ENCODE measurements at regions not wholly inside any gene's neighbourhood (a gene's known extent, or its start where the extent isn't known, plus 50 kb on each side); places are given as distances from the start of the nearest gene placed in this dataset.
"Not testable (repeated sequence)": the region's sequence is repeated elsewhere in the genome, so short reads cannot be mapped to it uniquely, and the experiment has no call there.

DNA sequence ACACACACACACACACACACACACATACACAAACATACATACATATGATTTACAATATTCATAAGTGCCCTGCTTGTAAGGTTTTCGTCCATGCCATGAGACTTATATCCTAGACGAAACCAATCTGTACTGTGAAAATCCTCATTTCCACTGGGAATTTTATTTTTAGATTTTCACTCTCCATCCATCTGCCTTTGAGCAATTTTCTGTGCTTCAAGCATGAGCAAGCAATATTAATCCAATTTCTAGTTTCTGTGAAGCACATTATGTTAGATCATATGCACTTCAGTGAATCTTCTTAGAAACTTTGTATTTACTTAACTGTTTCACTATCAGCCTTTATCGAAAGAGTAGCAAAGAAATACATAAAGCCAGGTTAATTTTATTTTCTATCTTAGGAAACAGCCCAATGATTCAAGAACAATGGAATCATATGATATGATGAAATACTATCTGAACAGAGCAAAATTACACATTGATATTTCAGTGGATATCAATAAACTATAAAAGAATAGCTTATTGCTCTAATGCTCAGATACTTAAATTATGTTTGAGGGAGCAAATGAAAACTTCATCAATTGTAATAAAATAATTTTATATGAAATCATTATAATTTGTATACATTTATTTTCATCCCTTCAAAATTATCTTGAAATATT, 1100.7 kb upstream of the MIR17HG start:
- no peak for DNase-seq (ENCODE audit: low read depth)

- no peak for DNase-seq (ENCODE audit: low read depth)
These were observed 1093.7 kb upstream of the MIR17HG start for GRCh38 chr13:90253806-90254205.

GRCh38 chr13:90254437-90254836, 1093.0 kb upstream of the MIR17HG start:
- no peak for DNase-seq (ENCODE audit: low read depth)

- no peak for DNase-seq (ENCODE audit: low read depth)
These were observed 1090.7 kb upstream of the MIR17HG start for GRCh38 chr13:90256746-90257145.

- DNase-seq (ENCODE audit: low read depth): no peak
These were observed 1089.4 kb upstream of the MIR17HG start for GRCh38 chr13:90258129-90258528.

DNA sequence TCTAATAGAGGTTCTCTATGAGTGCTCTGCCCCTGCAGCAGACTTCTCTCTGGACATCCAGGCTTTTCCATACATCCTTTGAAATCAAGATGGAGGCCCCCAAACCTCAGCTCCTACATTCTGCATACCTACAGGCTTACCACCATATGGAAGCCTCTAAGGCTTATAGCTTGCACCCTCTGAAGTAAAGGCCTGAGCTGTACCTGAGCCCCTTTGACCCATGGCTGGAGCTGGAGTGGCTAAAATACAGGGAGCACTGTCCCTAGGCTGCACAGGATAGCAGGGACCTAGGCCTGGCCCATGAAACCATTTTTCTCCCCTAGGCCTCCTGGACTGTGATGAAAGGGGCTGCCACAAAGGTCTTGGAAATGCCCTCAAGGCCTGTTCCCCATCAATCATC, 1086.1 kb upstream of the MIR17HG start:
- no peak for DNase-seq (ENCODE audit: low read depth)

DNA sequence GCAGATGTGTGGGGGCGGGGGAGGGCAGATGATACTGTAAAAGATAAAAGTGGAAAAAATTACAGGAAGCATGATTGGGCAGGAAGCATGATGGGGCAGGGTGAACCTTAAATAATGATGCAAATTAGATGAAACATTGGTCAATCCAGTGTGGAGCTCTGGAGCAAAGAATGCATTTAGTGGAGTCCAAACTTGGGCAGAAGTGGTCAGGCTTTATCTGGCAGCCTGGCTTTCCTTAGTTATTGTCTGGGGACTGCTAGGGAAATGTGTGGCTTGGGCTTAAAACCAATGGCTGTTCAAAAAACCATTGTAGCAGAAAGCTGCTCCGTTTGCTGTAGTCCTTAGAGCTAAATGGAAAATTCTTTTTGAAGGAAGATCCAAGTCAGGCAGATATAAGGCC, 1077.3 kb upstream of the MIR17HG start:
- no peak for DNase-seq (ENCODE audit: low read depth)

- peak; percentile 43 for DNase-seq (ENCODE audit: low read depth)
These were observed 1075.1 kb upstream of the MIR17HG start for GRCh38 chr13:90272356-90272755.

- no peak for DNase-seq (ENCODE audit: low read depth)
These were observed 1071.3 kb upstream of the MIR17HG start for GRCh38 chr13:90276216-90276615.

DNA sequence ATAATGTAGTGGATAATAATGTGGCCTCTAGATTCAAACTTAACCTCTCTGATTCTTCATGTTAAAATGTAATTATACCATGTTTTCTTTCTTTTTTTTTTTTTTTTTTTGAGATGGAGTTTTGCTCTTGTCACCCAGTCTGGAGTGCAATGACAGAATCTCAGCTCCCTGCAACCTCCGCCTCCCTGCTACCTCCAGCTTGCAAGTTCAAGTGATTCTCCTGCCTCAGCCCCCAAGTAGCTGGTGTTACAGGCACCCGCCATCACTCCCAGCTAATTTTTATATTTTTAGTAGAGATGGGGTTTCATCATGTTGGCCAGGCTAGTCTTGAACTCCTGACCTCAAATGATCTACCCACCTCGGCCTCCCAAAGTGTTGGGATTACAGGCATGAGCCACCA, 1069.3 kb upstream of the MIR17HG start:
- not testable (repeated sequence) for DNase-seq (ENCODE audit: low read depth)

DNA sequence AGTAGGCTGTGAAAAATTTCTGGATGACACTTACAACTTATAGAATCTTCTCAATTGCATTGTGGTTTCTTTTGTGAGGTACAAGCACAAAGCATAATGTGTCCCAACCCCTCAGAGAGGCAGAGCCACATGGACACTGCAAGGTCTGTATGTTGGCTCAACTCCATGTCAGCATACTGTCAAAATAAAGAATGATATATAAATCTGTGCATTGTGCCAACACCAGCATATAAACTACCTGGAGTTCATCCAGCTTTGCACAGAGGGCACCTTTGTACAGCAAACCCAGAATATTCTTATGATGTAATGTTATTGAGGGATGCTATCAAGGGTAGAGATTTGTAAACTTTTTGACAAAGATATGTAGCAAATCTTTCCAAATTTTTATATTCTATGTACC, 1065.8 kb upstream of the MIR17HG start:
- no peak for DNase-seq (ENCODE audit: low read depth)

DNA sequence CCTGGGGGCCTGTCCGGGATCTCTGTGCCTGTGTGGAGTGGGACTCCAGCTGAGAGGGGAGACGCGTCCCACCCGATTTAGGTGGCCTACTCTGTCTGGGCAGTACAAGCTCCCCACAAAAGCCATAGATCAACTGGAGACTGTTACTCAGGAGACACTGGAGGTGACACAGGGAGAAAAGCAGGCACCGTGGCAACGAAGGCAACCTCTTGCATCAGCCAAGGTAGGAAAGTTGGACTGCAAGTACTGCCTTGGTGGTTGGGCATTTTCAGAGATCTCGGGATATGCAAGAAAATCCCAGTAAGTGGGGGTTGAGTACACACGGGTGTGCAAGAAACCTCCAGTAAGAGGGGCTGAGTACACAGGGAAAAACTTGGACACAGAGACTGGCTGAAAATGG, 1060.0 kb upstream of the MIR17HG start:
- DNase-seq (ENCODE audit: low read depth): no peak

GRCh38 chr13:90293793-90294361, 1053.6 kb upstream of the MIR17HG start:
- no peak for DNase-seq (ENCODE audit: low read depth)

DNA sequence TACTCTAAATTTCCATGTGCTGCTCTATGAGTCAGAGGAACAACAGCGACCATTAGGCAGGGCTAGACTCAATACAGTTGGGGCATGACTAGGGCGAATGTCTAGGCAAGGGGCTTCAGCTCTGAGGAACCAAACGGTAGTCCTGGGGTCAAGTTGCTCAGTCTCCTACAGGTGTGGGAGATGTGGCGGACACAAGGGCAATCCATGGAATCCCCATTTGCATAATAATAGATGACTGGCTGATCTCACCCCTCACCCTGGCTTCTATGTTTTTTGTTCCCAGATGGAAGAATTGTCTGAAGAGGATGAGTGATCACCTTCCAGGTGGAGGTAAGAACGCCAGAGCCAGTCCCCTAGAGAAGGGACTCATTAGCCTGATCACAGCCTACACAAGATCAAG, 1048.2 kb upstream of the MIR17HG start:
- no peak for DNase-seq (ENCODE audit: low read depth)

- DNase-seq (ENCODE audit: low read depth): no peak
These were observed 1047.5 kb upstream of the MIR17HG start for GRCh38 chr13:90300015-90300414.

DNA sequence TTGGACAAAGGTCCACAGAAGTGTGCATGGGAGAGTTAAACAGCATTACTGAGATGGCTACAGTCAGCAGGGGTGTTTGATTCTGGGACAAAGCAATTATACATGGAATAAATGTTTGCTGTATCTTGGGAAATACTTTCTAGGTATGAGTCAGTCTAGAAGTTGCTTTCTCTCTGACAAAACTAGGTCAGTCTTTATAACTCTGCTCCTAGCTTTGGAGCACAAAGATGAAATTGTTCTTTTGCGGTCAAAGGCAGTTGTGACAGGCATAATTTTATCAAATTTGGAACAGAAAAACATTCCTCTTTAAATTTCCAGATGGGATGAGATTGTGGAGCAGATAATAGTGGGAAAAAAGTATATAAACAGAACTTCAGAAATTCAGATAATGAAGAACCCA, 1045.4 kb upstream of the MIR17HG start:
- DNase-seq (ENCODE audit: low read depth): peak; percentile 6

DNA sequence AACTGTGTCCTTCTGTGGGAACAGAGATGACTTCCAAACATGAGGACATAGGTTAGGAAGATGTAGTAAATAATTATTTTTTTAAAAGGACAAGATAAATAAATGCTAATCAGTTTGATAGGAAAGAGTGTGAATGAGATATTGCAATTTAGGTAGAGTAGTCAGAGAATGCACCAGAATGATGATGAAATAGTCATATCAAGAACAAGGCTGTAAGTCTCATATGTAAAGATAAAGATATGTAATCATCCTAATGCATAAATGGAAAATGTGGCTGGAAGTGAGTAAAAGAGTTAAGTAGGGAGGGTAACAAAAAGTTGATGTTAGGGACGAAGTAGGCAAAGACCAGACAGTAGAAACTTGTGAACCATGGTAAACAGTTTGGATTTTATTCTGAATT, 1041.7 kb upstream of the MIR17HG start:
- DNase-seq (ENCODE audit: low read depth): no peak

- DNase-seq (ENCODE audit: low read depth): no peak
These were observed 1040.4 kb upstream of the MIR17HG start for GRCh38 chr13:90307136-90307535.

DNA sequence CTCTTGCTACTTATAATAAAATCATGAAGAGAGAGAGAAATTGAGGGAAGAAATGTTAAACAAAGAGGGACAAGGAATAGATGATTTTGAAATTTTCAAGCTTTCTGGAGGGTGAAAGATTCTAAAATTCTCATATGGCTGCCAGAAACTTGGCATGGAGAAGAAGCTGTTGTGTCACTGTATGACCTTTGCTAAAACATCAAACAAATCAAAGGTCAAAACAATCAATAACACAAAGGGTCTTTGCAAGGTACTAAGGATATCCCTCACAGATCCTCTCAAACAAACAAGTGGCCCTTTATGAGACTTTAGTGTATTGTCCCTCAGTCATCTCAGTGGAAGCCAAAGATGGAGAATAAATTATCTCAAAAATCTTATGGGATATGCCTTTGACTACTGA, 1039.2 kb upstream of the MIR17HG start:
- DNase-seq (ENCODE audit: low read depth): no peak

- DNase-seq (ENCODE audit: low read depth): no peak
These were observed 1035.6 kb upstream of the MIR17HG start for GRCh38 chr13:90311929-90312328.

DNA sequence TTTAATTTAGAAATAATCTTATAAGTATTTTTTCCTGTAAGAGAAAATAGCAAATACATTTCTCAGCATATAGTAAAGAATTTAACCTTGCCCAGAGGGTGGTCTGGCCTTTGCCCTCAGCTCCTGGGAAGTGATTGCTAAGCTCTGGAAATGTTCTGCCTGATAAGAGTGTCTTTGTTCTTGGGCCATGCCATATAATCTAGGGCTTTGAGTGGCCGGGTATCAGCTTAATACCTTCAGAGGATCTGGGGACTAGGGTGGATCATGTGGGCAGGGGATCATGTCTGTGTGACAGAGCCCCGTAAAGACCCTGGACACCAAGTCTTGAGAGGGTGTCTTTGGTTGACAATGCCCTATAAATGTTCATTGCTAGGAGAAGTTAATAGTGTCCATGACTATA, 1032.4 kb upstream of the MIR17HG start:
- DNase-seq (ENCODE audit: low read depth): no peak

DNA sequence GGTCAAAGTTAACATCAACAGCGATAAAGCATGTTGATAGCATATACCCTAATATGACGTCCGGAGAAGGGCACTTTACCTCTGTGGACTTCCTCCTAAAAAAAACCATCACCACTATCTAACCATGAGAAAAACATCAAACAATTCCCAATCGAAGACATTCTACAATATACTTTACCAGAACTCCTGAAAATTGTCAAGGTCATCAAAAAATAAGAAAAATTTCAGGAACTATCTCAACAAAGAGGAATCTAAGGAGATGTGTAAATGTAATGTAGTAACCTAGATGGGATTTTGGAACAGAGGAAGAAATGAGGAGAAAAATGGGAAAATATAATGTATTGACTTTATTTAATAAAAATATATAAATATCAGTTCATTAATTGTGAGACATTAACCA, 1026.8 kb upstream of the MIR17HG start:
- DNase-seq (ENCODE audit: low read depth): no peak

DNA sequence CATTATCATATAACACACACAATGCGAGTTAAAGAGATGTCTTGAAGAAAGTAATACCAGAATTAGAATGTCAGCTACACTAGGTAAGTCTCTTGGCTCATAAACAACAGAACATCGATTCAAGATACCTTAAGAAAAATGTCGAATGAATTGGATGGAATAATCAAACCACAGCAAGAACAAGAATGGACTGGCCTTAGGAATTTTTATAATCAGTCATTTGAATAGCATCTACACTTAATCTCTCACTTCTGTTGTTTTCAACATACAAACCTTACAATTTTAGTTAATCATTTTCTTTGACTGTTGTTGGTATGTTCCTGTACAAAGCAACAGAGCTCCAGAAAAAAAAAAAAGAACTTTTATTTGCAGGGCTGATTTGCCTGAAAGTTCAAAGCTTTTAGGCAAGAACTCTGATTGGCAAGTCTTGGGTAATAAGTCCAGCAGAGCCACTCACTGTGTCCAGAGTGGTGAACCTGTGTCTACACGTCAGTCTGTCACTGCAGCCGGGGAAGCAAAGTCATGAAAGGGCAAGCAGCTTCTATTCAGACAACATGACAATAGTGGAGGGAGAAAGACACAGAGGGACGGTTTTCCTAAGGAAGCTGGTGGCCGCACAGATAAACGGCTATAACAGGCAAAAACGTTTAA, 1026.1 kb upstream of the MIR17HG start:
- no peak for DNase-seq (ENCODE audit: low read depth)

DNA sequence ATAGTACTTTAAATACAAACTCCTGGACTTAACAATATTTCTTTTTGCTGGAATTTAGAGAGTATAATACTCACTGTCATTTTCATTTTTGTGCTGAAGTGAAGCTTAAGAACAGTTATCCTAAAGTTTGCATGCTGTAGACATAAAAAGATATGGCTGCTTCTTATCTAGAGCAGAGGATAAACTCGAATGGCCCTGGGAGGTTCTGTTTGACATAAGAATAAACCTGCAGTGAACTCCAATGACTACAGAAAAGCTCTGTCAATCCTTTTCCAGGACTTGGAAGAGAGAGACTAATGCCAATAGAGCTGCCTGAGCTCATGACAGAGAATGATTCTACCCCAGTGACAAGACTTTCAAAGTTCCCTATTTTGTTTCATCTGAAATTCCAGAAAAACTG, 1017.8 kb upstream of the MIR17HG start:
- DNase-seq (ENCODE audit: low read depth): no peak

Data from ELR (cell line).